CD4-positive, alpha-beta T cell treated with Interleukin-17A for 1 hour (primary cell): ENCODE measurements at regions not wholly inside any gene's neighbourhood (a gene's known extent, or its start where the extent isn't known, plus 50 kb on each side); places are given as distances from the start of the nearest gene placed in this dataset.

ENCODE experiments used
- DNase-seq: peaks from one replicate; pipeline ENCODE4 v3.0.0-alpha.2; 2020

DNA sequence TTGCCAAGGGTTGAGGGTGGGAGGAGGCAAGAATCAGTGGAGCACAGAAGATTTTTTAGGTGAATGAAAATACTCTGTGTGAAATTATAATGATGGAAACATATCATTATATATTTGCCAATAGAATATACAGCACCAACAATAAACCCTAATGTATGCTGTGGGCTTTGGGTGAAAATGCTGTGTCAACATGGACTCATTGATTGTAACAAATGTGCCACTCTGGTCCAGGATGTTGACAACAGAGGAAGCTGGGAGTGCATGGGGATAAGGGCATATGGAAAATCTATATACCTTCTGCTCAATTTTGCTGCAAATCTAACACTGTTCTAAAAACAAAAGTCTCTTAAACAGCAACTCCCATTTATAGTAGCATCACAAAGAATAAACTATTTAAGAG is 114.3 kb downstream of the LYZL1 start:
- no peak for DNase-seq

- DNase-seq = no peak
Measured at GRCh38 chr10:29407280-29407858, 118.5 kb downstream of the LYZL1 start.
